Stomach (tissue), 8 donors: ENCODE measurements at regions not wholly inside any gene's neighbourhood (a gene's known extent, or its start where the extent isn't known, plus 50 kb on each side); places are given as distances from the start of the nearest gene placed in this dataset.
"Not testable (repeated sequence)": the region's sequence is repeated elsewhere in the genome, so short reads cannot be mapped to it uniquely, and the experiment has no call there.

Experiments
- DNase-seq, 2 donors: peaks; one replicate each; pipeline versions ENCODE4 v3.0.0 to v3.0.0-alpha.2; 2013 to 2019
- H3K27ac ChIP-seq, 5 donors: fragments of 200-600 bp in 4 of 5; sonication (generic) in 4 of 5; one replicate each; pipeline ENCODE4 v1.5.1; 2013 to 2019; ENCODE audit warnings: mild to moderate bottlenecking in 1 of 5, moderate library complexity in 1 of 5
- H3K27me3 ChIP-seq, 3 donors: fragments of 200-600 bp; sonication (generic); one replicate each; pipeline ENCODE4 v1.5.1; 2017 to 2019; ENCODE audit warnings: mixed run types in 1 of 3
- H3K36me3 ChIP-seq, 4 donors: fragments of 200-600 bp; sonication (generic); 1 replicate in 3 of 4; 2 replicates in 1 of 4; pipeline ENCODE4 v1.5.1; 2016 to 2019
- H3K4me1 ChIP-seq, 4 donors: fragments of 200-600 bp; sonication (generic); one replicate each; pipeline ENCODE4 v1.5.1; 2016 to 2019
- H3K4me3 ChIP-seq, 4 donors: fragments of 200-600 bp; sonication (generic) in 3 of 4; one replicate each; pipeline ENCODE4 v1.5.1; 2016 to 2019; ENCODE audit warnings: mild to moderate bottlenecking in 1 of 4
- H3K9me3 ChIP-seq, 4 donors: fragments of 200-600 bp; sonication (generic); one replicate each; pipeline ENCODE4 v1.5.1; 2016 to 2019
- CTCF ChIP-seq, 7 experiments: fragments of 450-650 bp in 4 of 7; fragments of 200-600 bp in 3 of 7; sonication (generic) in 3 of 7; IDR thresholded peaks; one replicate each; pipeline ENCODE4 v1.5.1; 2016 to 2019; ENCODE audit warnings: antibody characterized with exemption in 7 of 7, control low read depth in 2 of 7, mild to moderate bottlenecking in 1 of 7
- EP300 ChIP-seq: sonication (generic); formaldehyde crosslinking; IDR thresholded peaks from one replicate; pipeline ENCODE4 v1.6.1; 2017; ENCODE audit warnings: antibody characterized with exemption
- POLR2A ChIP-seq, 4 donors: fragments of 450-650 bp; IDR thresholded peaks; one replicate each; pipeline ENCODE4 v1.6.1; 2016; ENCODE audit warnings: antibody characterized with exemption in 4 of 4, control low read depth in 2 of 4, mild to moderate bottlenecking in 1 of 4, moderate library complexity in 1 of 4
- POLR2AphosphoS5 ChIP-seq, 3 donors: sonication (generic); formaldehyde crosslinking; IDR thresholded peaks; one replicate each; pipeline ENCODE4 v1.6.1; 2016; ENCODE audit warnings: antibody characterized with exemption in 3 of 3
- WGBS, 5 donors: extraction: QIAGEN DNeasy Blood & Tissue Kit in 3 of 5; methylation state at CpG; one replicate each; pipeline versions ENCODE4 v1.1.5 to v1.1.7; 2013 to 2018; 5-methylcytosine and 5-hydroxymethylcytosine counted together
- intact Hi-C: fragments of 100-400 bp; cut with DNase I; formaldehyde crosslinking; loops from one replicate; pipeline ENCODE4 v1.15.1; 2023; ENCODE audit warnings: low total_unique reads
- donor health status: healthy with polysubstance abuse.
- donor health status: Bipolar disorder and iron deficiency.
- donor health status: healthy.

DNA sequence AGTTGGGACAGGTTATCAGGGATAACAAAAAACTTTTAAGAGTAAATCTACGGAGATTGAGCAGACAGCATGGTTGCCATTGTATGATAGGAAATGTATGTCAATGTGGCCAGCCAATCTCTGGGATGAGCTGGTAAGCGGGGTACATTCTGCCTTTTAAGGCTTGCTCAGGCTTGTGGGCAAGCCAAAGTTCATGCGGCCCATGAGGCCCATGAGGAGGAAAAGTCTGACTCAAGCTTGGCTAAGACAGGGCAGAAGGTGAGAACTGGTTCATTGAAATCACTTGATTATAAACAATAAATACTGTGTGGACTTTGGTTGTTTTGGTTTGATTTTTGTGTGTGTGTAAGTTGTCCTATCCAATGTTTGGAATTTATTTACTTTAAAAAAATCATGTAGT, 997.1 kb downstream of the DNAH5 start:
- H3K27me3 ChIP-seq, result no peaks in the 10 kb centered on the region
- intact Hi-C loops, result no loop called here
- no peak overlapping the region for H3K27ac ChIP-seq
- no peak overlapping the region for H3K4me3 ChIP-seq
- H3K4me1 ChIP-seq, result no peaks in the 10 kb centered on the region
- WGBS, 5 donors, result 81 to 90% (median 83%) methylated on average over 3 of the region's 3 CpGs
- H3K36me3 ChIP-seq, result no peaks in the 10 kb centered on the region
- no peaks in the 10 kb centered on the region for H3K9me3 ChIP-seq
- no peak for TF ChIP-seq EP300
- no peak for TF ChIP-seq POLR2A (IDR thresholded peaks at IDR 0.05)
- TF ChIP-seq CTCF (IDR thresholded peaks at IDR 0.05), result no peak
- no peak for TF ChIP-seq POLR2AphosphoS5 (IDR thresholded peaks at IDR 0.05)
- DNase-seq, result no peak

DNA sequence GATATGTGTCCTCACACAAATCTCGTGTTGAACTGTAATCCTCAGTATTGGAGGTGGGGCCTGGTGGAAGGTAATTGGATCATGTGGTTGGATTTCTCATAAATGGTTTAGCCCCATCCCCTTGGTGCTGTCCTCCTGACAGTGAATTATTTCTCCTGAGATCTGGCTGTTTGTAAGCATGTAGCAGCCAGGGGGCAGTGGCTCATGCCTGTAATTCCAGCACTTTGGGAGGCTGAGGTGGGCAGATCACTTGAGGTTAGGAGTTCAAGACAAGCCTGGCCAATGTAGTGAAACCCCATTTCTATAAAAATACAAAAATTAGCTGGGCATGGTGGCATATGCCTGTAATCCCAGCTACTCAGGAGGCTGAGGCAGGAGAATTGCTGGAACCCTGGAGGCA, 999.0 kb downstream of the DNAH5 start:
- H3K9me3 ChIP-seq, H3K4me3 ChIP-seq, H3K36me3 ChIP-seq, H3K27ac ChIP-seq, H3K27me3 ChIP-seq, DNase-seq, intact Hi-C loops, H3K4me1 ChIP-seq: not testable (repeated sequence)
- 60 to 79% (median 67%) methylated on average over 1 of the region's 1 CpG for WGBS, 5 donors

DNA sequence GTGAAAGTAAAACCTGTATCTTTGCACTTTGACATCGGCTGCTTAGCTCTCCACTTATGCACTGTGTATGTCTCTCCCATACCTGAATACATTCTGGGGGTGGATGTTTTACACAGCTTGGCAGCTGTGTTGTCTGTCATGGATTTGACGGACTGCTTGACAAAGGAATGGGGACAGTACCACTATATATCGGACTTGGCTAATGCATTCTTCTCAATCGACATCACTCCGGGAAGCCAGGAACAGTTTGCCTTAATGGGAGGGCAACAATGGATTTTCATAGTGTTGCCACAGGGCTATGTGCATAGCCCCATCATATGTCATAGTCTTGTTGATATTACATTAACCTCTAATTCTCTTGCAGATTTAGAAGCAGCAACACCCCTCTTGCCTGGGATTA, 1008.3 kb downstream of the DNAH5 start:
- 82 to 93% (median 91%) methylated on average over 5 of the region's 5 CpGs for WGBS, 5 donors
- intact Hi-C loops, result no loop called here

DNA sequence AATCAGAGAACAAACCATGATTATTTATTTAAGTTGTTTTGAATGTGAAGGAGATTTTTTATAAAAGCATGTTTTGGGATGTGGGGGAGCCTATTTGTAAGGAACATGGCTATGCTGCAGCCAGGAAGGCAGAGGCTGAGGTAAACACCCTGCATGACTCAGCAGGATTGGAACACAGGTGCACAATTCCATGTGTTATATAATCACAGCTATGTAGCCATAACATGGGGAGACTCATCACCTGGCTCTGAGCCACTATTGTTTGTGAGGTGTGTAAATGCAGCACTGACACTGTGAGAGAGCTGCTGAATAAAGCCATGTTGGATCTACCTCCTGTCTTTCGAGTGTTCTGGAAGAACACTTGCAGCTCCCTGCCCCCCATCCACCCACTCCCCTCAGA, 1009.8 kb downstream of the DNAH5 start:
- Histone ChIP-seq H3K4me1 (no peaks in the 10 kb centered on the region), H3K9me3 (peaks cover 0 to 3% (median 0%) of the 10 kb centered on the region in 4 donors), H3K27ac (no peak overlapping the region), H3K27me3 (no peaks in the 10 kb centered on the region), H3K36me3 (no peaks in the 10 kb centered on the region), H3K4me3 (no peak overlapping the region)
- peak in 1 of 2 donors; percentile 4 for DNase-seq
- intact Hi-C loops, result no loop called here
- 81 to 100% (median 86%) methylated on average over 1 of the region's 1 CpG for WGBS, 5 donors
- TF ChIP-seq POLR2A (IDR thresholded peaks at IDR 0.05) (no peak), EP300 (no peak), POLR2AphosphoS5 (IDR thresholded peaks at IDR 0.05) (no peak), CTCF (IDR thresholded peaks at IDR 0.05) (no peak)

More for the DNA sequence above, 1008.3 kb downstream of the DNAH5 start:
- Histone ChIP-seq H3K4me3 (no peak overlapping the region), H3K27ac (no peak overlapping the region), H3K27me3 (no peaks in the 10 kb centered on the region), H3K36me3 (no peaks in the 10 kb centered on the region), H3K4me1 (no peaks in the 10 kb centered on the region), H3K9me3 (peaks cover 0 to 3% (median 0%) of the 10 kb centered on the region in 4 donors)
- DNase-seq, result no peak
- TF ChIP-seq POLR2A (IDR thresholded peaks at IDR 0.05), result no peak
- no peak for TF ChIP-seq POLR2AphosphoS5 (IDR thresholded peaks at IDR 0.05)
- no peak for TF ChIP-seq EP300
- no peak for TF ChIP-seq CTCF (IDR thresholded peaks at IDR 0.05)

GRCh38 chr5:12920527-12920926, 1016.3 kb upstream of the CTNND2 start:
- no peak for DNase-seq
- Histone ChIP-seq H3K9me3 (peaks cover 0 to 9% (median 4%) of the 10 kb centered on the region in 4 donors), H3K27ac (no peak overlapping the region), H3K4me1 (no peaks in the 10 kb centered on the region), H3K4me3 (no peak overlapping the region), H3K36me3 (no peaks in the 10 kb centered on the region), H3K27me3 (no peaks in the 10 kb centered on the region)
- intact Hi-C loops, result no loop called here
- WGBS, 5 donors, result 68 to 95% (median 84%) methylated on average over 2 of the region's 2 CpGs
- TF ChIP-seq POLR2A (IDR thresholded peaks at IDR 0.05), result no peak
- TF ChIP-seq CTCF (IDR thresholded peaks at IDR 0.05), result no peak
- no peak for TF ChIP-seq POLR2AphosphoS5 (IDR thresholded peaks at IDR 0.05)
- no peak for TF ChIP-seq EP300
